ENCODE measurements at regions not wholly inside any gene's neighbourhood (a gene's known extent, or its start where the extent isn't known, plus 50 kb on each side); places are given as distances from the start of the nearest gene placed in this dataset.
"Not testable (repeated sequence)": the region's sequence is repeated elsewhere in the genome, so short reads cannot be mapped to it uniquely, and the experiment has no call there.

- DNase-seq (ENCODE audit: low spot score): no peak
Measured at GRCh38 chr11:109480251-109480650, 58.3 kb downstream of the C11orf87 start.

- DNase-seq (ENCODE audit: low spot score): no peak
Measured at GRCh38 chr11:109486129-109486528, 64.1 kb downstream of the C11orf87 start.

- DNase-seq (ENCODE audit: low spot score): no peak
Measured at GRCh38 chr11:109490953-109491635, 69.1 kb downstream of the C11orf87 start.

GRCh38 chr11:109506115-109506514, 84.1 kb downstream of the C11orf87 start:
- DNase-seq (ENCODE audit: low spot score): no peak

GRCh38 chr11:109507331-109507730, 85.3 kb downstream of the C11orf87 start:
- no peak for DNase-seq (ENCODE audit: low spot score)

- no peak for DNase-seq (ENCODE audit: low spot score)
Measured at GRCh38 chr11:109507836-109508561, 86.0 kb downstream of the C11orf87 start.

- no peak for DNase-seq (ENCODE audit: low spot score)
Measured at GRCh38 chr11:109508943-109509342, 87.0 kb downstream of the C11orf87 start.

- no peak for DNase-seq (ENCODE audit: low spot score)
Measured at GRCh38 chr11:109510316-109510715, 88.3 kb downstream of the C11orf87 start.

GRCh38 chr11:109511598-109511997, 89.6 kb downstream of the C11orf87 start:
- no peak for DNase-seq (ENCODE audit: low spot score)

GRCh38 chr11:109512249-109512648, 90.3 kb downstream of the C11orf87 start:
- no peak for DNase-seq (ENCODE audit: low spot score)

GRCh38 chr11:109512680-109513079, 90.7 kb downstream of the C11orf87 start:
- no peak for DNase-seq (ENCODE audit: low spot score)

- DNase-seq (ENCODE audit: low spot score): no peak
Measured at GRCh38 chr11:109514313-109515018, 92.5 kb downstream of the C11orf87 start.

- no peak for DNase-seq (ENCODE audit: low spot score)
Measured at GRCh38 chr11:109519253-109519652, 97.3 kb downstream of the C11orf87 start.

- DNase-seq (ENCODE audit: low spot score): no peak
Measured at GRCh38 chr11:109521571-109522086, 99.6 kb downstream of the C11orf87 start.

GRCh38 chr11:109522116-109522755, 100.2 kb downstream of the C11orf87 start:
- no peak for DNase-seq (ENCODE audit: low spot score)

GRCh38 chr11:109525636-109526035, 103.6 kb downstream of the C11orf87 start:
- not testable (repeated sequence) for DNase-seq (ENCODE audit: low spot score)

- no peak for DNase-seq (ENCODE audit: low spot score)
Measured at GRCh38 chr11:109526061-109526460, 104.1 kb downstream of the C11orf87 start.

- no peak for DNase-seq (ENCODE audit: low spot score)
Measured at GRCh38 chr11:109526931-109527330, 104.9 kb downstream of the C11orf87 start.

- no peak for DNase-seq (ENCODE audit: low spot score)
Measured at GRCh38 chr11:109527496-109527895, 105.5 kb downstream of the C11orf87 start.

- DNase-seq (ENCODE audit: low spot score): no peak
Measured at GRCh38 chr11:109547356-109548027, 125.5 kb downstream of the C11orf87 start.

GRCh38 chr11:109552376-109552775, 130.4 kb downstream of the C11orf87 start:
- DNase-seq (ENCODE audit: low spot score): no peak

GRCh38 chr11:109553284-109553683, 131.3 kb downstream of the C11orf87 start:
- no peak for DNase-seq (ENCODE audit: low spot score)
